Smooth muscle cell of the brain vasculature (primary cell): ENCODE measurements at regions not wholly inside any gene's neighbourhood (a gene's known extent, or its start where the extent isn't known, plus 50 kb on each side); places are given as distances from the start of the nearest gene placed in this dataset.

Experiments used
- DNase-seq: peaks from one replicate; pipeline ENCODE4 v3.0.0-alpha.2; 2012; ENCODE audit warnings: low read depth, low spot score

- no peak for DNase-seq
These were observed 418.2 kb downstream of the GABRG2 start for GRCh38 chr5:162485666-162486292.

- DNase-seq, result no peak
These were observed 420.3 kb downstream of the GABRG2 start for GRCh38 chr5:162487528-162488525.

- no peak for DNase-seq
These were observed 428.7 kb downstream of the GABRG2 start for GRCh38 chr5:162496100-162496808.

GRCh38 chr5:162497455-162497854 is 429.9 kb downstream of the GABRG2 start:
- DNase-seq, result no peak

GRCh38 chr5:162502780-162503179 is 435.2 kb downstream of the GABRG2 start:
- no peak for DNase-seq

- no peak for DNase-seq
These were observed 436.2 kb downstream of the GABRG2 start for GRCh38 chr5:162503796-162504195.

GRCh38 chr5:162512935-162513565 is 445.5 kb downstream of the GABRG2 start:
- no peak for DNase-seq

- no peak for DNase-seq
These were observed 446.5 kb downstream of the GABRG2 start for GRCh38 chr5:162514116-162514515.

GRCh38 chr5:162520878-162521277 is 453.3 kb downstream of the GABRG2 start:
- no peak for DNase-seq

GRCh38 chr5:162529209-162529608 is 461.6 kb downstream of the GABRG2 start:
- no peak for DNase-seq

GRCh38 chr5:162529886-162530285 is 462.3 kb downstream of the GABRG2 start:
- DNase-seq, result no peak

GRCh38 chr5:162543437-162543836 is 475.9 kb downstream of the GABRG2 start:
- DNase-seq, result no peak

GRCh38 chr5:162544905-162545304 is 477.3 kb downstream of the GABRG2 start:
- DNase-seq, result no peak

GRCh38 chr5:162550236-162550635 is 482.7 kb downstream of the GABRG2 start:
- no peak for DNase-seq

- no peak for DNase-seq
These were observed 490.5 kb downstream of the GABRG2 start for GRCh38 chr5:162558120-162558519.

- no peak for DNase-seq
These were observed 500.1 kb downstream of the GABRG2 start for GRCh38 chr5:162567644-162568043.

GRCh38 chr5:162573758-162574157 is 506.2 kb downstream of the GABRG2 start:
- DNase-seq, result no peak

- no peak for DNase-seq
These were observed 524.2 kb downstream of the GABRG2 start for GRCh38 chr5:162591724-162592123.

- no peak for DNase-seq
These were observed 526.3 kb downstream of the GABRG2 start for GRCh38 chr5:162593881-162594280.

GRCh38 chr5:162603443-162604070 is 536.0 kb downstream of the GABRG2 start:
- DNase-seq, result no peak

GRCh38 chr5:162607879-162608278 is 540.3 kb downstream of the GABRG2 start:
- no peak for DNase-seq
